ENCODE measurements at regions not wholly inside any gene's neighbourhood (a gene's known extent, or its start where the extent isn't known, plus 50 kb on each side); places are given as distances from the start of the nearest gene placed in this dataset.

DNA sequence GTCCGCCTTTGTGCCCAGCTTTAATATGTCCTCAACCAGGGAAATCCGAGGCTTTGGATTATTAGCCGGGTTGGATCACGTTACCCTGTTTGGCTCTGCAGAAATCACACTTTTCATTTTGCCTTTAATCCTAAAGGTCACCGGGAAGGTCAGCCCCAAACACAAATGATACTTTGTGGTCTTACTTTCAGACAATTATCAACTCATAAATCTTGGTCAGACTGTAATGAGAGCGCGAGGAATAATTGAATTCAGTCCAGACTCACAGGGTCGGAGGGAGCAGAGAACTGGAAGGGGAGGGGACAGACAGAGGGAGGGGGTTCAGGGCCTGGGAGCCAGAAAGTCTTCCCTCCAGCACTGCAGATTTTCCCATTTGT lies 91.7 kb upstream of the NFIA start:
- Histone ChIP-seq H3K9ac (replicated peaks in 1 of 4; ENCODE audit: extremely low read depth in 1 of 4, low read depth in 3 of 4, low read length in 3 of 4) (no peak overlapping the region), H3K9me3 (ENCODE audit: insufficient read depth in 2 of 2, low read depth in 1 of 2, low read length in 1 of 2) (no peaks in the 10 kb centered on the region), H2AFZ (ENCODE audit: low read length) (no peak overlapping the region), H3K4me3 (ENCODE audit: extremely low read depth in 1 of 4, insufficient read depth in 2 of 4, low read depth in 3 of 4, low read length in 4 of 4) (no peak overlapping the region), H3K79me1 (ENCODE audit: low read depth, low read length) (no peaks in the 10 kb centered on the region), H3K27ac (ENCODE audit: low read depth, low read length) (no peak overlapping the region), H3K27me3 (replicated peaks in 1 of 4; ENCODE audit: control insufficient read depth in 3 of 4, extremely low read depth in 1 of 4, insufficient read depth in 3 of 4, low read length in 3 of 4) (no peaks in the 10 kb centered on the region), H4K5ac (ENCODE audit: insufficient read length, low read depth, low read length) (no peak overlapping the region), H4K20me1 (replicated peaks in 1 of 2; ENCODE audit: control insufficient read depth in 1 of 2, insufficient read depth in 2 of 2, low read length in 2 of 2) (no peaks in the 10 kb centered on the region), H3K23me2 (ENCODE audit: low read depth, low read length) (no peaks in the 10 kb centered on the region), H3K4me2 (ENCODE audit: insufficient read depth in 1 of 2, low read depth in 2 of 2, low read length in 2 of 2) (no peak overlapping the region), H2BK120ac (replicated peaks; ENCODE audit: low read depth, low read length) (no peak overlapping the region), H3K23ac (ENCODE audit: insufficient read length) (no peak overlapping the region), H3K4ac (replicated peaks; ENCODE audit: insufficient read length, low read depth, low read length) (no peak overlapping the region), H3K4me1 (replicated peaks in 1 of 4; ENCODE audit: control insufficient read depth in 3 of 4, insufficient read depth in 4 of 4, low read length in 3 of 4) (peaks cover 0 to 3% (median 0%) of the 10 kb centered on the region in 4 experiments; a peak in 1 of 7 replicates), H4K91ac (replicated peaks; ENCODE audit: insufficient read length, low read length) (no peak overlapping the region), H3K36me3 (ENCODE audit: control insufficient read depth in 2 of 4, insufficient read depth in 4 of 4, low read length in 3 of 4) (no peaks in the 10 kb centered on the region), H2AK5ac (ENCODE audit: low read depth, low read length) (no peak overlapping the region), H3K79me2 (ENCODE audit: control insufficient read depth in 1 of 2, insufficient read depth in 2 of 2, low read length in 2 of 2) (no peaks in the 10 kb centered on the region), H2BK15ac (ENCODE audit: low read length) (no peak overlapping the region), H3K18ac (ENCODE audit: extremely low read depth, low read length) (no peak overlapping the region), H4K8ac (ENCODE audit: extremely low read depth, insufficient read depth, low read length) (no peak overlapping the region), H2BK12ac (ENCODE audit: low read depth, low read length) (no peak overlapping the region), H3K56ac (replicated peaks; ENCODE audit: insufficient read length, low read depth, low read length) (no peak overlapping the region), H2BK5ac (ENCODE audit: low read depth, low read length) (no peak overlapping the region), H2BK20ac (ENCODE audit: low read length) (no peak overlapping the region), H3K14ac (ENCODE audit: insufficient read length) (no peak overlapping the region)
- DNase-seq (ENCODE audit: low read depth in 1 of 2, low spot score in 2 of 2) (no peak), FAIRE-seq (no peak)
- TF ChIP-seq ATF2 (IDR thresholded peaks at IDR 0.05; ENCODE audit: low read length): no peak
- TF ChIP-seq SP2 (IDR thresholded peaks at IDR 0.05; ENCODE audit: low read length): no peak
- no peak for TF ChIP-seq KDM4A (IDR thresholded peaks at IDR 0.05; ENCODE audit: low read depth, low read length, severe bottlenecking)
- TF ChIP-seq KDM5A (IDR thresholded peaks at IDR 0.05; ENCODE audit: low read length): no peak
- no peak for TF ChIP-seq SRF (IDR thresholded peaks at IDR 0.05; ENCODE audit: low read depth, low read length)
- TF ChIP-seq JUND (IDR thresholded peaks at IDR 0.05; ENCODE audit: low read length): no peak
- TF ChIP-seq KDM1A (IDR thresholded peaks at IDR 0.05; ENCODE audit: borderline replicate concordance, low read length): no peak
- no peak for TF ChIP-seq TCF12 (IDR thresholded peaks at IDR 0.05; ENCODE audit: low read depth, low read length)
- TF ChIP-seq CREB1 (IDR thresholded peaks at IDR 0.05): no peak
- no peak for TF ChIP-seq NRF1 (IDR thresholded peaks at IDR 0.05; ENCODE audit: low read depth, low read length)
- TF ChIP-seq SP4 (IDR thresholded peaks at IDR 0.05; ENCODE audit: low read length): no peak
- CTCF ChIA-PET (ENCODE audit: partially characterized antibody): interaction anchor here (1.5 to 6.2 kb wide), 3 partner anchors 12 to 142 kb away, joined by 4 to 39 read pairs (median 8); no protein-coding TSS in a partner anchor
- POLR2A ChIA-PET (ENCODE audit: partially characterized antibody): no interaction called here
- 89% methylated on average over 8 of the region's 8 CpGs; no CpG with 5 or more reads in 1 of the 2 experiments for WGBS, 2 experiments (ENCODE audit: extremely low coverage in 1 of 2, insufficient coverage in 1 of 2, insufficient read length in 1 of 2, insufficient replicate concordance in 2 of 2, low coverage in 1 of 2, low lambda C conversion rate in 2 of 2, missing lambda C conversion rate in 1 of 2)
